ENCODE measurements at regions not wholly inside any gene's neighbourhood (a gene's known extent, or its start where the extent isn't known, plus 50 kb on each side); places are given as distances from the start of the nearest gene placed in this dataset.

- Histone ChIP-seq H3K4me3 (replicated peaks in 1 of 2; ENCODE audit: low read depth in 1 of 2, low read length in 2 of 2) (no peak overlapping the region), H3K9me3 (ENCODE audit: control insufficient read depth in 1 of 2, insufficient read depth in 1 of 2, low read depth in 1 of 2, low read length in 2 of 2) (no peaks in the 10 kb centered on the region), H3K79me2 (ENCODE audit: insufficient read depth, low read length) (no peaks in the 10 kb centered on the region), H3K4me1 (ENCODE audit: control insufficient read depth in 1 of 2, insufficient read depth in 2 of 2, low read length in 2 of 2) (peaks cover 0 to 3% of the 10 kb centered on the region in 2 experiments; a peak in 1 of 4 replicates), H3K27ac (ENCODE audit: low read depth, low read length) (no peak overlapping the region), H3K36me3 (ENCODE audit: control insufficient read depth in 1 of 2, insufficient read depth in 2 of 2, low read length in 2 of 2) (no peaks in the 10 kb centered on the region), H3K9ac (ENCODE audit: low read length) (no peak overlapping the region), H3K4me2 (ENCODE audit: low read length) (no peak overlapping the region), H3K27me3 (ENCODE audit: insufficient read depth, low read length) (peaks cover 46% of the 10 kb centered on the region), H2AFZ (ENCODE audit: low read depth, low read length, poor library complexity, severe bottlenecking) (no peak overlapping the region), H4K20me1 (ENCODE audit: insufficient read depth) (no peaks in the 10 kb centered on the region), H3K9me2 (ENCODE audit: insufficient read depth) (no peaks in the 10 kb centered on the region)
- RAD21 ChIA-PET (ENCODE audit: low non-redundant PET in 1 of 2, low total read pairs in 2 of 2, uncharacterized antibody in 2 of 2, unreplicated experiment in 2 of 2), result no interaction called here
- intact Hi-C loops (cut with micrococcal nuclease), result loop anchor here (5.0 kb wide), 1 partner anchor 583 kb away; no protein-coding TSS in a partner anchor
- POLR2A ChIA-PET, result no interaction called here
- no peak for ATAC-seq
- no TSS peak for BruUV-seq (replicated peaks)
- CTCF ChIA-PET, result interaction anchor here (1.2 to 3.3 kb wide), 3 partner anchors 11 to 227 kb away, joined by 3 to 25 read pairs (median 3); no protein-coding TSS in a partner anchor
- no peak for DNase-seq (ENCODE audit: low read depth, low spot score)
- no peak for TF ChIP-seq FOSL1 (IDR thresholded peaks at IDR 0.05; ENCODE audit: low read depth)
- no peak for TF ChIP-seq EZH2phosphoT487 (IDR thresholded peaks at IDR 0.05; ENCODE audit: borderline replicate concordance)
- TF ChIP-seq ZNF274 (IDR thresholded peaks at IDR 0.05; ENCODE audit: low read depth, low read length), result no peak
- TF ChIP-seq YY1 (IDR thresholded peaks at IDR 0.05; ENCODE audit: extremely low read depth, insufficient replicate concordance, low read depth, low read length), result no peak
- no peak for TF ChIP-seq REST (IDR thresholded peaks at IDR 0.05; ENCODE audit: low read depth)
- no peak for TF ChIP-seq POLR2AphosphoS5 (IDR thresholded peaks at IDR 0.05; ENCODE audit: low read depth, low read length)
- TF ChIP-seq ELF1 (IDR thresholded peaks at IDR 0.05; ENCODE audit: borderline replicate concordance, low read depth), result no peak
- TF ChIP-seq CEBPB (IDR thresholded peaks at IDR 0.05; ENCODE audit: low read depth), result no peak
- TF ChIP-seq TCF7L2 (IDR thresholded peaks at IDR 0.05; ENCODE audit: borderline replicate concordance, extremely low read depth, insufficient read depth, insufficient read length), result no peak
- TF ChIP-seq SP1 (IDR thresholded peaks at IDR 0.05; ENCODE audit: low read depth), result no peak
- TF ChIP-seq CBX3 (IDR thresholded peaks at IDR 0.05; ENCODE audit: low read depth), result no peak
- TF ChIP-seq RAD21 (IDR thresholded peaks at IDR 0.05; ENCODE audit: low read depth), result no peak
- no peak for TF ChIP-seq ATF3 (IDR thresholded peaks at IDR 0.05)
- TF ChIP-seq JUND (IDR thresholded peaks at IDR 0.05), result no peak
Measured at GRCh38 chr12:4859478-4860210, 50.1 kb upstream of the KCNA1 start.

Measured in HCT116 (cell line).